ENCODE measurements at regions not wholly inside any gene's neighbourhood (a gene's known extent, or its start where the extent isn't known, plus 50 kb on each side); places are given as distances from the start of the nearest gene placed in this dataset.

DNA sequence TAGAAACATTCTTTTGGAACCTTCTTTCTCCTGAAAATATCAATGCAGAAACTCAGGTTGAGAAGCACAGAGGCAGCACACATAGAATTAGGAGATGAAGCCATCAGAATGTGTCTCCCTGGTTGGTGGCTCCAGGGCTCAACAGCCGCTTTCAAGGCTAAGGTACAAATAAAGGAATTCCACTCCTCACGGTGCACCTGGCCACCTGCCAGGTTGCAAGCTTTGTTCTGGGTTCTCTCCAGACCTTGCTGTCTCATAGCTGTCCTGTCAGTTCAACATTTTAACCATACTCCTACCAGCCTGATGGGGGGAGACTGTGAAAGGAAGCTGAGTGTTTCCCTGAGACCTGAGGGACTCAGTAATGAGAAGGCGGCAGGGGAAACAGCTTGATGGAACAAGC, 96.3 kb upstream of the HPF1 start:
- TF ChIP-seq, protein P1, sequence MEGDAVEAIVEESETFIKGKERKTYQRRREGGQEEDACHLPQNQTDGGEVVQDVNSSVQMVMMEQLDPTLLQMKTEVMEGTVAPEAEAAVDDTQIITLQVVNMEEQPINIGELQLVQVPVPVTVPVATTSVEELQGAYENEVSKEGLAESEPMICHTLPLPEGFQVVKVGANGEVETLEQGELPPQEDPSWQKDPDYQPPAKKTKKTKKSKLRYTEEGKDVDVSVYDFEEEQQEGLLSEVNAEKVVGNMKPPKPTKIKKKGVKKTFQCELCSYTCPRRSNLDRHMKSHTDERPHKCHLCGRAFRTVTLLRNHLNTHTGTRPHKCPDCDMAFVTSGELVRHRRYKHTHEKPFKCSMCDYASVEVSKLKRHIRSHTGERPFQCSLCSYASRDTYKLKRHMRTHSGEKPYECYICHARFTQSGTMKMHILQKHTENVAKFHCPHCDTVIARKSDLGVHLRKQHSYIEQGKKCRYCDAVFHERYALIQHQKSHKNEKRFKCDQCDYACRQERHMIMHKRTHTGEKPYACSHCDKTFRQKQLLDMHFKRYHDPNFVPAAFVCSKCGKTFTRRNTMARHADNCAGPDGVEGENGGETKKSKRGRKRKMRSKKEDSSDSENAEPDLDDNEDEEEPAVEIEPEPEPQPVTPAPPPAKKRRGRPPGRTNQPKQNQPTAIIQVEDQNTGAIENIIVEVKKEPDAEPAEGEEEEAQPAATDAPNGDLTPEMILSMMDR (IDR thresholded peaks at IDR 0.05) = no peak
- no peak for TF ChIP-seq POLR2A (IDR thresholded peaks at IDR 0.05)
